ENCODE measurements at regions not wholly inside any gene's neighbourhood (a gene's known extent, or its start where the extent isn't known, plus 50 kb on each side); places are given as distances from the start of the nearest gene placed in this dataset.

DNA sequence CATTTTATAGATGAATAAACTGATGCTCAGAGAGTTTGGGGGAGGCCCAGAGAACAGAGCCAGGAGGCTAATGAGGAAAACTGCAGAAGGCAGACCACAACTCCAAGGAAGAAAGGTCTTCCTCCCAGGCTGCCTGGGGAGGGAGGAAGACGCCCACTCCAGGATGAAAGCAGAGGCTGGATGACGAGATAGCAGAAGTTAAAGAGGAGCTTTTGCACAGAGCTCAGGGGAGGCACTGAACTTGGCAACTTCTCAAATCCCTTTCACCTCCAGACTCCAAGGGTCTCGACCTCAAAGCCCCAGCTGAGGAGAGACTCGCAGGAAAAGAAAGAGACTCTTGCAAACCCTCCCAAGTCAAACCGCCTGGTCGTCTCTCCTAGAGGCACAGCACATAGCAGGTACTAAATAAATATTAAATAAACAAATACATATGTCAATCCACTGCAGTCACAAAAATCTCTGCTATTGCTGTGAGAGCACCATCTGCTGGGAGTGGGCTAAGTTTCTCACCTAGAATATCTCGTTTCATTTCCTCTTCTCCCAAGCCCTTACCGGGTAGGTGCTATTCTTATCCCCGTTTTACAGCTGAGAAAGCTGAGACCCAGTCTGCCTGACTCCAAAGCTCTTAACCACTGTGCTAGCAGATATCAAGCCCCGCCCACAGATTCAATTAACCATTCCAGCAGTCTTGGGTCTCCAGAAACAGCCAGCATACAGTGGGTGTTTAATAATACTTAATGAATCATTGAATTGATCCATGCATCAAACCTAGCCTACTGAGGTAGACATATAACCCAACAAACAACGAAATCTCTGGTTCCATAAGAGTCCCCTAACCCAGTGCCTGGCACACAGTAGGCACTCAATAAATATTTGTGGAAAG is 97.8 kb upstream of the HAND1 start:
- Histone ChIP-seq H4K20me1 (ENCODE audit: insufficient read depth, poor library complexity, severe bottlenecking) (no peaks in the 10 kb centered on the region), H3K9me2 (replicated peaks; ENCODE audit: insufficient read depth) (no peaks in the 10 kb centered on the region), H3K4me3 (no peak overlapping the region), H3K9me3 (ENCODE audit: low read depth) (no peaks in the 10 kb centered on the region), H3K27me3 (peaks cover 13% of the 10 kb centered on the region), H3K4me2 (no peak overlapping the region), H3K36me3 (replicated peaks; ENCODE audit: insufficient read depth, low read depth) (no peaks in the 10 kb centered on the region), H3K4me1 (ENCODE audit: insufficient read depth) (no peaks in the 10 kb centered on the region), H2AFZ (no peak overlapping the region), H3K79me2 (no peaks in the 10 kb centered on the region), H3K27ac (no peak overlapping the region)
- TF ChIP-seq EZH2phosphoT487 (IDR thresholded peaks at IDR 0.05; ENCODE audit: low read depth, severe bottlenecking, unreplicated experiment) (no peak), EZH2 (IDR thresholded peaks at IDR 0.05; ENCODE audit: borderline replicate concordance) (no peak)
- TF ChIP-seq, protein P1, sequence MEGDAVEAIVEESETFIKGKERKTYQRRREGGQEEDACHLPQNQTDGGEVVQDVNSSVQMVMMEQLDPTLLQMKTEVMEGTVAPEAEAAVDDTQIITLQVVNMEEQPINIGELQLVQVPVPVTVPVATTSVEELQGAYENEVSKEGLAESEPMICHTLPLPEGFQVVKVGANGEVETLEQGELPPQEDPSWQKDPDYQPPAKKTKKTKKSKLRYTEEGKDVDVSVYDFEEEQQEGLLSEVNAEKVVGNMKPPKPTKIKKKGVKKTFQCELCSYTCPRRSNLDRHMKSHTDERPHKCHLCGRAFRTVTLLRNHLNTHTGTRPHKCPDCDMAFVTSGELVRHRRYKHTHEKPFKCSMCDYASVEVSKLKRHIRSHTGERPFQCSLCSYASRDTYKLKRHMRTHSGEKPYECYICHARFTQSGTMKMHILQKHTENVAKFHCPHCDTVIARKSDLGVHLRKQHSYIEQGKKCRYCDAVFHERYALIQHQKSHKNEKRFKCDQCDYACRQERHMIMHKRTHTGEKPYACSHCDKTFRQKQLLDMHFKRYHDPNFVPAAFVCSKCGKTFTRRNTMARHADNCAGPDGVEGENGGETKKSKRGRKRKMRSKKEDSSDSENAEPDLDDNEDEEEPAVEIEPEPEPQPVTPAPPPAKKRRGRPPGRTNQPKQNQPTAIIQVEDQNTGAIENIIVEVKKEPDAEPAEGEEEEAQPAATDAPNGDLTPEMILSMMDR (IDR thresholded peaks at IDR 0.05; ENCODE audit: poor library complexity) = peak; percentile 33
- 28% methylated on average over 11 of the region's 11 CpGs for WGBS (ENCODE audit: low lambda C conversion rate, missing lambda C conversion rate)
- no peak for DNase-seq (ENCODE audit: low spot score)

DNA sequence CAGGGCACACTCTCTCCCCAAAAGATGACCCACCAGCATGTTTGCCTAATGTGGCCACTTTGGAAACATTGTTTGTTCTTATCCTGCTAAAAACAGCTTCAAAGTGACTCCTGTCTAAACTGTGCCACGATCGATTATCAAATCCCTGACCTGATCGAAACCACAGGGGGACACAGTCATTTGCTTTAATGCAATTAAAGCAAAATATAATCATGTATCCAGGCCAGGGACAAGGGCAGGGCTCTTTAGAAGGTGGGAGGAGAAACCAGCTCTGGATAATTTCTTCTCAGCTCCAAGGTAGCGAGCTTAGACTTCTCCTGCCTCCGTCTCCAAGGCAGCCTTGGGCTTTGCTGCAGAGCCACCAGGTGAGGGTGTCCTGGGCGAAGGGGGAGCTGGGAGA is 95.0 kb upstream of the HAND1 start:
- Histone ChIP-seq H3K79me2 (no peaks in the 10 kb centered on the region), H3K9me3 (ENCODE audit: low read depth) (no peaks in the 10 kb centered on the region), H2AFZ (no peak overlapping the region), H3K27ac (no peak overlapping the region), H3K9me2 (replicated peaks; ENCODE audit: insufficient read depth) (no peaks in the 10 kb centered on the region), H3K4me3 (no peak overlapping the region), H3K4me1 (ENCODE audit: insufficient read depth) (no peaks in the 10 kb centered on the region), H4K20me1 (ENCODE audit: insufficient read depth, poor library complexity, severe bottlenecking) (no peaks in the 10 kb centered on the region), H3K36me3 (replicated peaks; ENCODE audit: insufficient read depth, low read depth) (no peaks in the 10 kb centered on the region), H3K27me3 (peaks cover 13% of the 10 kb centered on the region), H3K4me2 (no peak overlapping the region)
- no peak for DNase-seq (ENCODE audit: low spot score)
- WGBS (ENCODE audit: low lambda C conversion rate, missing lambda C conversion rate) = 85% methylated on average over 6 of the region's 6 CpGs
- no peak for TF ChIP-seq EZH2phosphoT487 (IDR thresholded peaks at IDR 0.05; ENCODE audit: low read depth, severe bottlenecking, unreplicated experiment)
- no peak for TF ChIP-seq EZH2 (IDR thresholded peaks at IDR 0.05; ENCODE audit: borderline replicate concordance)
- TF ChIP-seq, protein P1 (IDR thresholded peaks at IDR 0.05; ENCODE audit: poor library complexity) = no peak

DNA sequence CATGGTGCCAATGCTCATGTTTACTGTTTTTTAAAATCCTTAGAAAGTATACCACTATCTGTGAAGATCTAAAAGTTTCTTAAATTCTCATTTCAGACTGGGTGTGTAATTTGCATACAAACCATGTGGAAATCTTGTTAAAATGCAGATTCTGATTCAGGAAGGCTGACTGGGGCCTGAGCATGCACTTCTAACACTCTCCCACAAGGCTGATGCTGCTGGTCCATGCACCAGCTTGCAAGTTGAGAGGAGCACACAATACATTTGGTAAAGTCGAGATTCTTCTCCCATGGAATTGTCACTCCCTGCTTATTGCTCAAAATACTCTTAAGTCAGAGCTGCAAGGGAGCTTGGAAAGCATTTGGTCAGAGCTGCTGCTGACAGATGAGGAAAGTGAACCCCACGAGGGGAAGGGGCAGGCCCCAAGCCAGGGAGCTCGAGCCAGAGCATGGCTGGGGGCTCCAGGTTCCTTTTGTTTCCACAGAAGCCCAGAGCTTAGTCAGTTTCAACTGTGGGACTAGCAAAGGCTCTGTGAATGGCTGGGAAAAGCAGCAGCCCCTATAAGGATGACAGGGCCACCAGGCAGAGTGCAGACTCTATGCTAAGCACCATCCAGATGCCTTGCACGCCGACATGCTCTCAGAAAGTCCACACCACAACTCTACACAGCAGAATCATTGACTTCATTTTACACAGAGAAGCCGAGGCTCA is 93.5 kb upstream of the HAND1 start:
- Histone ChIP-seq H3K4me3 (no peak overlapping the region), H3K27ac (no peak overlapping the region), H3K36me3 (replicated peaks; ENCODE audit: insufficient read depth, low read depth) (no peaks in the 10 kb centered on the region), H3K27me3 (peaks cover 13% of the 10 kb centered on the region), H3K4me1 (ENCODE audit: insufficient read depth) (no peaks in the 10 kb centered on the region), H3K4me2 (no peak overlapping the region), H3K9me2 (replicated peaks; ENCODE audit: insufficient read depth) (no peaks in the 10 kb centered on the region), H3K9me3 (ENCODE audit: low read depth) (no peaks in the 10 kb centered on the region), H2AFZ (no peak overlapping the region), H4K20me1 (ENCODE audit: insufficient read depth, poor library complexity, severe bottlenecking) (no peaks in the 10 kb centered on the region), H3K79me2 (no peaks in the 10 kb centered on the region)
- no peak for TF ChIP-seq EZH2 (IDR thresholded peaks at IDR 0.05; ENCODE audit: borderline replicate concordance)
- TF ChIP-seq, protein P1 (IDR thresholded peaks at IDR 0.05; ENCODE audit: poor library complexity) = no peak
- TF ChIP-seq EZH2phosphoT487 (IDR thresholded peaks at IDR 0.05; ENCODE audit: low read depth, severe bottlenecking, unreplicated experiment) = no peak
- no peak for DNase-seq (ENCODE audit: low spot score)
- 72% methylated on average over 6 of the region's 6 CpGs for WGBS (ENCODE audit: low lambda C conversion rate, missing lambda C conversion rate)

Measured in hepatocyte (in vitro differentiated cells).